GM21576 (cell line): ENCODE measurements at regions not wholly inside any gene's neighbourhood (a gene's known extent, or its start where the extent isn't known, plus 50 kb on each side); places are given as distances from the start of the nearest gene placed in this dataset.

Experiments
- ATAC-seq: cut with Tn5 transposase; IDR thresholded peaks from one replicate; pipeline ENCODE4 v1.9.1; 2021; ENCODE audit warnings: mild to moderate bottlenecking, moderate library complexity; ENCODE audit not compliant: unreplicated experiment

DNA sequence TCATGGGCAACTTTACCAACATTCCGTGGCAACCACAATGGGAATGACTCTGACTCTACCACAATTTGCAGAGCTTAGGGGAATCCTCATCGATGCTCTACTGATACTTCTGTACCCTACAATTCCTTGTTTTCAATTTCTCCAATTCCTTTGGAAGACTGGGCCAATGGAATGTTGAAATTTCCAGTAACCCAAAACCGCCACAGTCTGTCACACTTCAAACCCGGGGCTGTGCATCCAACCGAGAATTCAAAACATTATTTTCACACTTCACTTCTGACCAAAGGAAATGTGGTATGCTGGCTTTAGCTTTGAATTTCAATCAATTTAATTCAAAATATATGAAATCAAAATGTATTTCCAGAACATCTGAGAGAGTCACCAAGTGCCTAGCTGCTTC lies 951.4 kb downstream of the VRK1 start:
- no peak for ATAC-seq

DNA sequence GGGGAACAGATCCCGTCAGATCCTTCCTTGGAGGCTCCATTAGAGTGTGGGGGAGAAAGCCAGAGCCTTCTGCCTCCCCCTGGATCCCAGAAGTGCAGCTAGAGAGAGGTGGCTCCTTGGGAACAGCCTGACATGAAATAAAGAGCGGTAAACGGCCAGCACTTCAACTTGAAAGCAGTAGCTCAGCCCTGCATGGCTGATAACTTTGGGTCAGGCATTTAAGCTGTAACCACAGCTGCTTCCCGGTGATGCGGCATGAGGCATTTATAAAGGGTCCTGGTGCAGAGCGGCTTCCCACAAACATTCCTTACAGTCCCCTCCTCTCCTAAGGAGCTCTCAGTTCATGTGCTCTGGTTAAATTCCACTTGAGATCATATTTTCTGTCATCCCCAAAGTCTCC lies 960.3 kb downstream of the VRK1 start:
- ATAC-seq, result no peak

- ATAC-seq, result no peak
These were observed 962.9 kb downstream of the VRK1 start for GRCh38 chr14:97760050-97760449.

GRCh38 chr14:97762386-97762785 lies 965.2 kb downstream of the VRK1 start:
- no peak for ATAC-seq

- no peak for ATAC-seq
These were observed 974.3 kb downstream of the VRK1 start for GRCh38 chr14:97771340-97772045.

GRCh38 chr14:97773598-97773997 lies 976.4 kb downstream of the VRK1 start:
- no peak for ATAC-seq

DNA sequence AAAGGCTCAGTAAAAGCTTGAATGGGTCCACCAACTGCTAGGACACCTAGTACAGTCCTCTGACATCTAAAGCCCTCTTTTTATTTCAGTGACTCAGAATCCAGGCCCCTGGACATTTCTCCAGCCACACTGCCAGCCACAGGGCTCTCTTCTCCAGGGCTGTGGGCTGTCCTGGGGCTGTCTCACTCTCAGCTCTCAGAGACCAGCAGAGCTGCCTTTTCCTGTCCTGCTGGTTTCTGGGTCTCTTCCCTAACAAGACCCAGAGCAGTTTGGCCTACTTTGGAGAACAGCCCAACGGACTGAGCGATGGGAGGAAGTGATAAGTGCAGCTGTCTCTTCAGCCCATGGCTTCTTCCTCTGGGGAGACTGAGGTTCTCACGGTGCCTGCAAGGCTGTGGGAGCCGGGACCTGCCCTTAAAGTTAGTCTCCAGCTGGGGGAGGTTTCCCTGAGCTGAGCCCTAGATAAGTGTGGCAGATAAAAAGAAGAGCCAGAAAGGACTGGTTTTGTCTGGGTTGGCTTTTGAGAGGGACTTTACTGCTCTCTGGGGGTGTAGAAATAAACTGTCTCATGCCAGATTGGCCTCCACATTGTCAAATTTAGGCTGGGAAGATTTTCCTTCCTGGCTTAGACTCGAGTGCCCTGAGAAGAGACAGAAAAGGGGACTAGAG lies 979.8 kb downstream of the VRK1 start:
- no peak for ATAC-seq

GRCh38 chr14:97777622-97778355 lies 980.6 kb downstream of the VRK1 start:
- no peak for ATAC-seq

DNA sequence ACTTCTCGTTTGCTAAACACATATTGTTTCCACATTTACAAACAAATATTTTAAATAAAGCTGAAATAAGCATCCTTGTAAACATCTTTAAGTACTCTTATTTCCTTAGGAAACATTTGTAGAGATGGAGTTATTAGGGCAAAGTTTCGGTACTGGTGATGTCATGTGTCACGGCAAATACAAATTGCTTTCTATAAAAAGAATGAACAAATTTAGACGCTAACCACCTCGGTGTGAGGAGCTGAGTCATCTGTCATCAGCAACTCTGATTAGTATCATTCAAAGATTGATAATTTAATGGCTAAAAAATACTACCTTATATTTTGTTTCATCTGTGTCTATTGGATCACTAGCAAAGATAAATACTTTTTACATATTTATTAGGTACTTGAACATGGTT lies 982.0 kb downstream of the VRK1 start:
- ATAC-seq, result no peak

DNA sequence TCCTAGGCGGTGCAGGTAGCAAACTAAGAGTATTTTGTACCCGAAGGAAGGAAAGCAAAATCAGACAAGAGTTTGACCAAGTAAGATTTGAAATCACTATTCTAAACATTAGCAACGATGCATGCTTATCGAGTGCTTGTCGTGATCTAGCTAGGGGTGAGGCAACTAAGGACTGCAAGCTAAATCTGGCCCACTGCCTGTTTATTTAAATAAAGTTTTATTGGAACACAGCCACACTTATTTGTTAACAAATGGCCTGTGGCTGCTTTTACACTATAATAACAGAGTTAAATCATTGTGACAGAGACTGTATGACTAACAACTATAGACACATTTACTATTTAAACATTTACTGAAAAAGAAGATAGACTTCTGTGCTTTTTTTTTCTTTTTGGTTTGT lies 983.6 kb downstream of the VRK1 start:
- ATAC-seq, result no peak

DNA sequence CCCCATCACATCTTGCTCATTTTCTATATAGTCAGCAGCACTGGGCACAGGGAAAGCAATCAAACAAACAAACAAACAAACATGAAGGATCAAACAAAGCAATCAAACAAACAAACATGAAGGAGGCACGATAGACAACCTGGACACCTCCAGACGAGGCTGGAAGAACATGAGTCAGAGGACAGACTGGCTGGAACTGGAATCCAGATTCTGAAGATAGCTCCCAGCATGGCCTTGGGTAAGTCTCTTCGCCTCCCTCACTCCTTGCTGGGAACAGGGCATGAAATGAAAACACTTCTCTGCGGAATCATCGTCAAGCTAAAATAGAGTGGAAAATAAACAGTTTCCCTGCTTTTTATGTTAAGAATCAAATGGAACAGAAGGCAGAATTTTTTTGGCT lies 984.8 kb downstream of the VRK1 start:
- no peak for ATAC-seq

GRCh38 chr14:97782871-97783414 lies 985.8 kb downstream of the VRK1 start:
- ATAC-seq, result no peak

GRCh38 chr14:97785495-97785894 lies 988.3 kb downstream of the VRK1 start:
- no peak for ATAC-seq

GRCh38 chr14:97788364-97788763 lies 991.2 kb downstream of the VRK1 start:
- ATAC-seq, result no peak

DNA sequence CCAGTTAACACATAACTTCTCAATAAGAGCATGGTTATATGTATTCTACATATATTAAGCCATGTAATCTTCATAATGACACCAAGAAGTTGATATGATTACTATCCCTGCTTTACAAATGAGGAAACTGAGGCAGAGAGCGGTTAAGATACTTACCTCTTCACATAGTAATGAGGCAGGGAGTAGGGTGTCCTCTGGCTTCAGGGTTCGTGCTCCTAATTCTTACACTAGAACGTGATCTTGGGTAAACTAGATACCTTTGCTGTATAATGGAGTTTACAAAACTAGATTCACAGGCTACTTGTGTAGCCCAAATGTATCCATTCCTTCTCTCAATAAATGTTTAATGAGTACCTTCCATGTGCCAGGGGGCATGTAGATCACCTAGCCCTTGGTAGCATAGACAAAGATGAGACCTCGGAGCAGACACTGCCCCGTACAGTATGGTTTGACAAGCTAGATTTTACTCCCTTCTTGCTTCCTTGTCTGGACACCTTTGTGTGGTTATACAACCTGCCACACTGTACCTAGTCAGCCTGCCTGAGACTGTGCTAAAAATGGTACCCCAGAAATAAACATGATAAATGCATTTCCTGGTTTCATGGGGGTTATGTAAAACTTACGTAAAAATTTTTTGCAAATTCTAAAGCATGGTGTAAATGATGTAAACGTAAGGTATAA lies 991.8 kb downstream of the VRK1 start:
- no peak for ATAC-seq

DNA sequence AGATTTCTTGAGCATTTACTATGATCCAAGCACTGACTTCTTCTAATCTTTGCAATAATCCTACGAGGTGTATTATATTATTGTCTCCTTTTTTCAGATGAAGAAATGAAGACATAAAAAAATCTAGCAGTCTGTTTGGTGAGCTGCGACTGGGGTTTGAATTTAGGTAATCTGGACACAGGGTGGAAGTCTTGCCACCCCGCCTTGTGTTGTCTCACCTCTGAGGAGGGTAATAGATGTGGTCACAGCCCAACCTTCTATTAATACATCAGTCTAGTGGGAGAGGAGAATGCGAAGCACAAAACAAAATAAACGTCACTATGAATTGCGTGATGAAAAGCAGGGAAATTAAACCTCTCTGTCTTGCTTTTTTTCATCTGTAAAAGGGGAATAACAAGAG lies 993.9 kb downstream of the VRK1 start:
- ATAC-seq, result no peak

GRCh38 chr14:97791906-97792305 lies 994.7 kb downstream of the VRK1 start:
- ATAC-seq, result no peak

DNA sequence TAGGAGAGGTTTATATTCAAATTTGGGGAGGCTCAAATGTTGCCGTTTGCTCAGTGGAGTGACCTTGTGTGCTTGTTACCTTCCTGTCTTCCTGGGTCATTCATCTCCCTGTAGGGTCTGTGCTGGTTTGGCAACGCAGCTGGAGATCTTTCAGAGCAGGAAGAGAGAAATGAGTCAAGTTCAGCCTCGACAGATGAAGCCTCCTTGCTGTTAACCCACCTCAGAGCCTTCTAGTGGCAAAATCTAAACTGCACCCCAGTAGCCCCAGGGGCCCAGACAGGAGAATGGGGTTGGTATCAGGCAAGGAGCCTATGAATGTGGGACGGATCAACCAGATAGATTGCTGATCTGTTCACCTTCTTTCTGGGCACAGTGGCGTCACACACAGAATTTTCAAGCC lies 999.3 kb downstream of the VRK1 start:
- no peak for ATAC-seq

GRCh38 chr14:97798176-97798575 lies 1001.0 kb downstream of the VRK1 start:
- ATAC-seq, result no peak

- ATAC-seq, result no peak
These were observed 1005.5 kb downstream of the VRK1 start for GRCh38 chr14:97802430-97803373.
